ENCODE measurements at regions not wholly inside any gene's neighbourhood (a gene's known extent, or its start where the extent isn't known, plus 50 kb on each side); places are given as distances from the start of the nearest gene placed in this dataset.

GRCh38 chr12:42967850-42968249 is 378.3 kb upstream of the PRICKLE1 start:
- 83 to 84% methylated on average over 3 of the region's 3 CpGs for WGBS, 2 donors
- Histone ChIP-seq H3K27me3 (ENCODE audit: control insufficient read depth in 3 of 3, insufficient read depth in 3 of 3, low read length in 2 of 3) (no peaks in the 10 kb centered on the region), H3K27ac (ENCODE audit: low read depth in 1 of 2, low read length in 1 of 2) (no peak overlapping the region), H3K9me3 (ENCODE audit: control insufficient read depth in 4 of 4, insufficient read depth in 3 of 4, low read length in 3 of 4) (no peaks in the 10 kb centered on the region), H3K4me3 (no peak overlapping the region), H3K4me1 (ENCODE audit: control insufficient read depth in 5 of 5, insufficient read depth in 5 of 5, low read length in 5 of 5) (peaks cover 0 to 23% (median 3%) of the 10 kb centered on the region in 5 donors), H3K36me3 (ENCODE audit: control insufficient read depth in 4 of 4, insufficient read depth in 4 of 4, low read length in 4 of 4) (no peaks in the 10 kb centered on the region), H3K9ac (ENCODE audit: insufficient read depth in 1 of 2, low read length in 2 of 2) (no peak overlapping the region)
- no peak for ATAC-seq (ENCODE audit: insufficient read depth, low FRiP score)
- TF ChIP-seq CTCF (IDR thresholded peaks at IDR 0.05; ENCODE audit: control extremely low read depth, extremely low read depth): no peak
- DNase-seq: no peak

GRCh38 chr12:42963988-42964387 is 374.4 kb upstream of the PRICKLE1 start:
- no peaks in the 10 kb centered on the region for H3K9me3 ChIP-seq (ENCODE audit: control insufficient read depth in 4 of 4, insufficient read depth in 3 of 4, low read length in 3 of 4)
- no peak overlapping the region for H3K4me3 ChIP-seq
- 56 to 74% methylated on average over 3 of the region's 3 CpGs for WGBS, 2 donors
- TF ChIP-seq CTCF (IDR thresholded peaks at IDR 0.05; ENCODE audit: control extremely low read depth, extremely low read depth): no peak
- no peaks in the 10 kb centered on the region for H3K36me3 ChIP-seq (ENCODE audit: control insufficient read depth in 4 of 4, insufficient read depth in 4 of 4, low read length in 4 of 4)
- H3K4me1 ChIP-seq (ENCODE audit: control insufficient read depth in 5 of 5, insufficient read depth in 5 of 5, low read length in 5 of 5): peaks cover 0 to 26% (median 3%) of the 10 kb centered on the region in 5 donors
- DNase-seq: peak in 2 of 3 donors; percentile 47 to 64
- ATAC-seq (ENCODE audit: insufficient read depth, low FRiP score): no peak
- no peak overlapping the region for H3K9ac ChIP-seq (ENCODE audit: insufficient read depth in 1 of 2, low read length in 2 of 2)
- H3K27ac ChIP-seq (ENCODE audit: low read depth in 1 of 2, low read length in 1 of 2): no peak overlapping the region
- H3K27me3 ChIP-seq (ENCODE audit: control insufficient read depth in 3 of 3, insufficient read depth in 3 of 3, low read length in 2 of 3): no peaks in the 10 kb centered on the region

- H3K27me3 ChIP-seq (ENCODE audit: control insufficient read depth in 3 of 3, insufficient read depth in 3 of 3, low read length in 2 of 3): no peaks in the 10 kb centered on the region
- no peak for TF ChIP-seq CTCF (IDR thresholded peaks at IDR 0.05; ENCODE audit: control extremely low read depth, extremely low read depth)
- no peak overlapping the region for H3K4me3 ChIP-seq
- 57 to 64% methylated on average over 2 of the region's 2 CpGs for WGBS, 2 donors
- H3K36me3 ChIP-seq (ENCODE audit: control insufficient read depth in 4 of 4, insufficient read depth in 4 of 4, low read length in 4 of 4): no peaks in the 10 kb centered on the region
- H3K9me3 ChIP-seq (ENCODE audit: control insufficient read depth in 4 of 4, insufficient read depth in 3 of 4, low read length in 3 of 4): no peaks in the 10 kb centered on the region
- no peak overlapping the region for H3K27ac ChIP-seq (ENCODE audit: low read depth in 1 of 2, low read length in 1 of 2)
- DNase-seq: no peak
- ATAC-seq (ENCODE audit: insufficient read depth, low FRiP score): no peak
- no peak overlapping the region for H3K9ac ChIP-seq (ENCODE audit: insufficient read depth in 1 of 2, low read length in 2 of 2)
- H3K4me1 ChIP-seq (ENCODE audit: control insufficient read depth in 5 of 5, insufficient read depth in 5 of 5, low read length in 5 of 5): peaks cover 0 to 29% (median 3%) of the 10 kb centered on the region in 5 donors
Observed at GRCh38 chr12:42962384-42962783, 372.8 kb upstream of the PRICKLE1 start.

GRCh38 chr12:42961395-42961794 is 371.8 kb upstream of the PRICKLE1 start:
- peak; percentile 28 to 67 (median 47) for DNase-seq
- Histone ChIP-seq H3K4me3 (no peak overlapping the region), H3K9me3 (ENCODE audit: control insufficient read depth in 4 of 4, insufficient read depth in 3 of 4, low read length in 3 of 4) (no peaks in the 10 kb centered on the region), H3K4me1 (ENCODE audit: control insufficient read depth in 5 of 5, insufficient read depth in 5 of 5, low read length in 5 of 5) (peaks cover 0 to 37% (median 3%) of the 10 kb centered on the region in 5 donors), H3K27me3 (ENCODE audit: control insufficient read depth in 3 of 3, insufficient read depth in 3 of 3, low read length in 2 of 3) (no peaks in the 10 kb centered on the region), H3K36me3 (ENCODE audit: control insufficient read depth in 4 of 4, insufficient read depth in 4 of 4, low read length in 4 of 4) (no peaks in the 10 kb centered on the region), H3K27ac (ENCODE audit: low read depth in 1 of 2, low read length in 1 of 2) (no peak overlapping the region), H3K9ac (ENCODE audit: insufficient read depth in 1 of 2, low read length in 2 of 2) (no peak overlapping the region)
- peak; percentile 84 for ATAC-seq (ENCODE audit: insufficient read depth, low FRiP score)
- no peak for TF ChIP-seq CTCF (IDR thresholded peaks at IDR 0.05; ENCODE audit: control extremely low read depth, extremely low read depth)
- 56 to 76% methylated on average over 3 of the region's 3 CpGs for WGBS, 2 donors

Measured in lung (tissue), 11 donors.